IMR-90 (cell line): ENCODE measurements at regions not wholly inside any gene's neighbourhood (a gene's known extent, or its start where the extent isn't known, plus 50 kb on each side); places are given as distances from the start of the nearest gene placed in this dataset.

ENCODE experiments used
- ATAC-seq: fragments of 200-7000 bp; cut with Tn5 transposase; 2 replicates; pipeline ENCODE4 v1.9.1; 2020; ENCODE audit warnings: low read depth, mild to moderate bottlenecking, moderate library complexity
- BruUV-seq: library from RNA; stranded (reverse); fragments of 400-500 nt; replicated peaks from 2 replicates; lab custom pipeline; 2021; lab: Mats Ljungman, UMichigan
- CTCF ChIA-PET: fragments of 300-600 bp; formaldehyde crosslinking; extraction: SDS; loops from one replicate; lab custom pipeline; 2021; ENCODE audit warnings: antibody characterized with exemption; lab: Yijun Ruan, JAX
- POLR2A ChIA-PET: fragments of 300-600 bp; sonication (Branson Sonifier 250); formaldehyde crosslinking; loops from one replicate; lab custom pipeline; 2022; ENCODE audit warnings: antibody characterized with exemption; ENCODE audit not compliant: unreplicated experiment; lab: Charles Lee
- DNase-seq: peaks from one replicate; pipeline ENCODE4 v3.0.0; 2013
- H2AFZ ChIP-seq: replicated peaks from 2 replicates; pipeline ENCODE3; 2013; ENCODE audit warnings: low read length, mild to moderate bottlenecking; ENCODE audit not compliant: poor library complexity
- H2AK5ac ChIP-seq: 2 replicates; pipeline ENCODE4 v1.6.1; 2013; ENCODE audit warnings: low read depth, low read length, inconsistent platforms
- H2AK9ac ChIP-seq: replicated peaks from 2 replicates; pipeline ENCODE3; 2013; ENCODE audit warnings: mild to moderate bottlenecking, low read depth, low read length, moderate library complexity; ENCODE audit not compliant: poor library complexity
- H2BK120ac ChIP-seq: 2 replicates; pipeline ENCODE4 v1.6.1; 2013; ENCODE audit warnings: low read depth, low read length, inconsistent platforms
- H2BK15ac ChIP-seq: 3 replicates; pipeline ENCODE4 v1.6.1; 2013; ENCODE audit warnings: low read depth, low read length, inconsistent platforms
- H2BK20ac ChIP-seq: 2 replicates; pipeline ENCODE4 v1.6.1; 2013; ENCODE audit warnings: low read depth, mild to moderate bottlenecking, inconsistent platforms, low read length, moderate library complexity
- H2BK5ac ChIP-seq: 2 replicates; pipeline ENCODE4 v1.6.1; 2013; ENCODE audit warnings: mild to moderate bottlenecking, low read depth, low read length, inconsistent platforms; ENCODE audit not compliant: poor library complexity, severe bottlenecking
- H3K14ac ChIP-seq: replicated peaks from 2 replicates; pipeline ENCODE4 v1.6.1; 2013; ENCODE audit warnings: low read depth, low read length, inconsistent platforms
- H3K18ac ChIP-seq: 2 replicates; pipeline ENCODE4 v1.6.1; 2013; ENCODE audit warnings: low read depth, low read length, control low read depth
- H3K23ac ChIP-seq: 2 replicates; pipeline ENCODE4 v1.6.1; 2013; ENCODE audit warnings: low read depth, low read length, inconsistent platforms
- H3K27ac ChIP-seq: 2 replicates; pipeline ENCODE4 v1.5.1; 2013; ENCODE audit warnings: mild to moderate bottlenecking, control low read depth, low read length; ENCODE audit not compliant: insufficient read depth
- H3K27me3 ChIP-seq: 2 replicates; pipeline ENCODE4 v1.6.1; 2013; ENCODE audit warnings: low read length; ENCODE audit not compliant: control insufficient read depth, insufficient read depth
- H3K36me3 ChIP-seq: 2 replicates; pipeline ENCODE4 v1.6.1; 2013; ENCODE audit warnings: low read length, mixed read lengths; ENCODE audit not compliant: control insufficient read depth, insufficient read depth
- H3K4ac ChIP-seq: 2 replicates; pipeline ENCODE4 v1.6.1; 2013; ENCODE audit warnings: low read depth, low read length, inconsistent platforms
- H3K4me1 ChIP-seq: 2 replicates; pipeline ENCODE4 v1.6.1; 2013; ENCODE audit warnings: low read length, mixed read lengths; ENCODE audit not compliant: control insufficient read depth, insufficient read depth
- H3K4me2 ChIP-seq: 2 replicates; pipeline ENCODE4 v1.6.1; 2013; ENCODE audit warnings: low read depth, mild to moderate bottlenecking, control low read depth, low read length, moderate library complexity
- H3K4me3 ChIP-seq: 2 replicates; pipeline ENCODE4 v1.5.1; 2013; ENCODE audit warnings: low read depth, mild to moderate bottlenecking, control low read depth, low read length, moderate library complexity; ENCODE audit not compliant: insufficient read depth
- H3K56ac ChIP-seq: 2 replicates; pipeline ENCODE4 v1.6.1; 2013; ENCODE audit warnings: low read length, inconsistent platforms; ENCODE audit not compliant: insufficient read depth; ENCODE audit errors: extremely low read depth
- H3K79me1 ChIP-seq, 2 experiments: 2 replicates each; pipeline ENCODE4 v1.6.1; 2013; ENCODE audit warnings: low read length in 2 of 2, inconsistent platforms in 1 of 2, low read depth in 1 of 2
- H3K9ac ChIP-seq: 2 replicates; pipeline ENCODE4 v1.6.1; 2013; ENCODE audit warnings: low read depth, low read length, control low read depth
- H3K9me1 ChIP-seq: 2 replicates; pipeline ENCODE4 v1.6.1; 2013; ENCODE audit warnings: low read length, inconsistent platforms; ENCODE audit not compliant: insufficient read depth
- H3K9me3 ChIP-seq: 2 replicates; pipeline ENCODE4 v1.6.1; 2013; ENCODE audit warnings: low read length; ENCODE audit not compliant: control insufficient read depth, insufficient read depth
- H4K20me1 ChIP-seq: 2 replicates; pipeline ENCODE4 v1.6.1; 2013; ENCODE audit warnings: low read length, inconsistent platforms; ENCODE audit not compliant: insufficient read depth
- H4K5ac ChIP-seq: 2 replicates; pipeline ENCODE4 v1.6.1; 2013; ENCODE audit warnings: mild to moderate bottlenecking, low read depth, low read length, control low read depth
- H4K8ac ChIP-seq, 2 experiments: 2 replicates each; pipeline ENCODE4 v1.6.1; 2013; ENCODE audit warnings: low read depth in 2 of 2, low read length in 2 of 2, control low read depth in 1 of 2, inconsistent platforms in 1 of 2
- H4K91ac ChIP-seq: 2 replicates; pipeline ENCODE4 v1.6.1; 2013; ENCODE audit warnings: low read depth, low read length, inconsistent platforms; ENCODE audit not compliant: insufficient read depth
- MAZ ChIP-seq: IDR thresholded peaks from 2 replicates; pipeline ENCODE4 v1.6.1; 2012; ENCODE audit warnings: low read depth, mild to moderate bottlenecking, low read length, improper control_type of control experiment, moderate library complexity, borderline replicate concordance
- POLR2A ChIP-seq: IDR thresholded peaks from 2 replicates; pipeline ENCODE4 v1.6.1; 2012; ENCODE audit warnings: mild to moderate bottlenecking, low read depth, low read length
- RAD21 ChIP-seq: IDR thresholded peaks from 2 replicates; pipeline ENCODE4 v1.6.1; 2012; ENCODE audit warnings: low read length, improper control_type of control experiment
- RCOR1 ChIP-seq: IDR thresholded peaks from 2 replicates; pipeline ENCODE4 v1.6.1; 2012; ENCODE audit warnings: mild to moderate bottlenecking, low read length, improper control_type of control experiment; ENCODE audit not compliant: insufficient replicate concordance
- RFX5 ChIP-seq: IDR thresholded peaks from 2 replicates; pipeline ENCODE4 v1.8.0; 2012; ENCODE audit warnings: low read depth, mild to moderate bottlenecking, low read length, moderate library complexity
- dilution Hi-C: fragments of 300-500 bp; cut with HindIII; formaldehyde crosslinking; loops from one replicate; pipeline ENCODE4 v1.14.3; 2018; ENCODE audit warnings: low sequenced_read_pairs; ENCODE audit not compliant: unreplicated experiment
- in situ Hi-C: fragments of 300-500 bp; cut with MboI; formaldehyde crosslinking; loops from 3 replicates; pipeline ENCODE4 v1.14.3; 2019; ENCODE audit warnings: low sequenced_read_pairs, inconsistent platforms, mixed read lengths
- intact Hi-C: fragments of 100-400 bp; cut with micrococcal nuclease; formaldehyde crosslinking; loops from 2 replicates; pipeline ENCODE4 v1.10.0; 2022

- Histone ChIP-seq H3K4ac (no peak overlapping the region), H2BK15ac (no peak overlapping the region), H3K9ac (no peak overlapping the region), H3K79me1 (no peaks in the 10 kb centered on the region), H3K27me3 (no peaks in the 10 kb centered on the region), H2BK5ac (no peak overlapping the region), H2BK20ac (no peak overlapping the region), H3K4me3 (no peak overlapping the region), H4K8ac (no peak overlapping the region), H3K14ac (no peak overlapping the region), H3K56ac (no peak overlapping the region), H3K27ac (no peak overlapping the region), H3K36me3 (no peaks in the 10 kb centered on the region), H2AK9ac (no peak overlapping the region), H3K9me3 (peaks cover 5% of the 10 kb centered on the region), H3K23ac (no peak overlapping the region), H2AFZ (no peak overlapping the region), H2AK5ac (no peak overlapping the region), H4K91ac (no peak overlapping the region), H3K18ac (no peak overlapping the region), H2BK120ac (no peak overlapping the region), H3K4me2 (no peak overlapping the region), H3K9me1 (no peaks in the 10 kb centered on the region), H4K20me1 (no peaks in the 10 kb centered on the region), H3K4me1 (no peaks in the 10 kb centered on the region), H4K5ac (no peak overlapping the region)
- dilution Hi-C loops (no loop called here), in situ Hi-C loops (no loop called here), intact Hi-C loops (no loop called here)
- BruUV-seq, result no TSS peak
- ATAC-seq (no peak), DNase-seq (no peak)
- ChIA-PET CTCF (no interaction called here), POLR2A (no interaction called here)
- no peak for TF ChIP-seq POLR2A
- no peak for TF ChIP-seq RAD21
- TF ChIP-seq RCOR1, result no peak
- TF ChIP-seq RFX5, result no peak
- no peak for TF ChIP-seq MAZ
Observed at GRCh38 chr9:117795271-117795670, 91.1 kb downstream of the TLR4 start.
